ENCODE measurements at regions not wholly inside any gene's neighbourhood (a gene's known extent, or its start where the extent isn't known, plus 50 kb on each side); places are given as distances from the start of the nearest gene placed in this dataset.
"Not testable (repeated sequence)": the region's sequence is repeated elsewhere in the genome, so short reads cannot be mapped to it uniquely, and the experiment has no call there.

GRCh38 chr9:62663512-62663911 is 1473.7 kb downstream of the SPATA31A7 start:
- H3K4me2 ChIP-seq (ENCODE audit: insufficient read depth in 1 of 2, low read depth in 2 of 2, low read length in 2 of 2); CTCF ChIA-PET (ENCODE audit: partially characterized antibody); H3K36me3 ChIP-seq (ENCODE audit: control insufficient read depth in 2 of 4, insufficient read depth in 4 of 4, low read length in 3 of 4); H3K4me1 ChIP-seq (replicated peaks in 1 of 4; ENCODE audit: control insufficient read depth in 3 of 4, insufficient read depth in 4 of 4, low read length in 3 of 4); DNase-seq (ENCODE audit: low read depth in 1 of 2, low spot score in 2 of 2); H4K20me1 ChIP-seq (replicated peaks in 1 of 2; ENCODE audit: control insufficient read depth in 1 of 2, insufficient read depth in 2 of 2, low read length in 2 of 2); H4K91ac ChIP-seq (replicated peaks; ENCODE audit: insufficient read length, low read length); H3K79me1 ChIP-seq (ENCODE audit: low read depth, low read length); H3K14ac ChIP-seq (ENCODE audit: insufficient read length); FAIRE-seq; H3K4me3 ChIP-seq (ENCODE audit: extremely low read depth in 1 of 4, insufficient read depth in 2 of 4, low read depth in 3 of 4, low read length in 4 of 4); H3K9ac ChIP-seq (replicated peaks in 1 of 4; ENCODE audit: extremely low read depth in 1 of 4, low read depth in 3 of 4, low read length in 3 of 4); H3K18ac ChIP-seq (ENCODE audit: extremely low read depth, low read length); H2BK15ac ChIP-seq (ENCODE audit: low read length); H4K8ac ChIP-seq (ENCODE audit: extremely low read depth, insufficient read depth, low read length); H3K23me2 ChIP-seq (ENCODE audit: low read depth, low read length); H3K27me3 ChIP-seq (replicated peaks in 1 of 4; ENCODE audit: control insufficient read depth in 3 of 4, extremely low read depth in 1 of 4, insufficient read depth in 3 of 4, low read length in 3 of 4); POLR2A ChIA-PET (ENCODE audit: partially characterized antibody); H2BK120ac ChIP-seq (replicated peaks; ENCODE audit: low read depth, low read length); H3K23ac ChIP-seq (ENCODE audit: insufficient read length); H3K79me2 ChIP-seq (ENCODE audit: control insufficient read depth in 1 of 2, insufficient read depth in 2 of 2, low read length in 2 of 2); H3K9me3 ChIP-seq (ENCODE audit: insufficient read depth in 2 of 2, low read depth in 1 of 2, low read length in 1 of 2); H3K4ac ChIP-seq (replicated peaks; ENCODE audit: insufficient read length, low read depth, low read length); H3K27ac ChIP-seq (ENCODE audit: low read depth, low read length); H2BK12ac ChIP-seq (ENCODE audit: low read depth, low read length); H3K56ac ChIP-seq (replicated peaks; ENCODE audit: insufficient read length, low read depth, low read length); H4K5ac ChIP-seq (ENCODE audit: insufficient read length, low read depth, low read length); H2BK5ac ChIP-seq (ENCODE audit: low read depth, low read length); H2AFZ ChIP-seq (ENCODE audit: low read length); H2AK5ac ChIP-seq (ENCODE audit: low read depth, low read length); H2BK20ac ChIP-seq (ENCODE audit: low read length): not testable (repeated sequence)
- no CpG with 5 or more reads among the region's 5 CpGs for WGBS, 2 experiments (ENCODE audit: extremely low coverage in 1 of 2, insufficient coverage in 1 of 2, insufficient read length in 1 of 2, insufficient replicate concordance in 2 of 2, low coverage in 1 of 2, low lambda C conversion rate in 2 of 2, missing lambda C conversion rate in 1 of 2)

GRCh38 chr9:62667137-62667824 is 1477.4 kb downstream of the SPATA31A7 start:
- H4K8ac ChIP-seq (ENCODE audit: extremely low read depth, insufficient read depth, low read length); H3K23ac ChIP-seq (ENCODE audit: insufficient read length); DNase-seq (ENCODE audit: low read depth in 1 of 2, low spot score in 2 of 2); POLR2A ChIA-PET (ENCODE audit: partially characterized antibody); H3K23me2 ChIP-seq (ENCODE audit: low read depth, low read length); H3K56ac ChIP-seq (replicated peaks; ENCODE audit: insufficient read length, low read depth, low read length); H2AK5ac ChIP-seq (ENCODE audit: low read depth, low read length); H3K9ac ChIP-seq (replicated peaks in 1 of 4; ENCODE audit: extremely low read depth in 1 of 4, low read depth in 3 of 4, low read length in 3 of 4); H3K79me1 ChIP-seq (ENCODE audit: low read depth, low read length); H4K20me1 ChIP-seq (replicated peaks in 1 of 2; ENCODE audit: control insufficient read depth in 1 of 2, insufficient read depth in 2 of 2, low read length in 2 of 2); H3K4ac ChIP-seq (replicated peaks; ENCODE audit: insufficient read length, low read depth, low read length); H2BK20ac ChIP-seq (ENCODE audit: low read length); H3K4me1 ChIP-seq (replicated peaks in 1 of 4; ENCODE audit: control insufficient read depth in 3 of 4, insufficient read depth in 4 of 4, low read length in 3 of 4); FAIRE-seq; H3K4me2 ChIP-seq (ENCODE audit: insufficient read depth in 1 of 2, low read depth in 2 of 2, low read length in 2 of 2); H2BK12ac ChIP-seq (ENCODE audit: low read depth, low read length); H3K27me3 ChIP-seq (replicated peaks in 1 of 4; ENCODE audit: control insufficient read depth in 3 of 4, extremely low read depth in 1 of 4, insufficient read depth in 3 of 4, low read length in 3 of 4); H2AFZ ChIP-seq (ENCODE audit: low read length); CTCF ChIA-PET (ENCODE audit: partially characterized antibody); H3K27ac ChIP-seq (ENCODE audit: low read depth, low read length); H3K79me2 ChIP-seq (ENCODE audit: control insufficient read depth in 1 of 2, insufficient read depth in 2 of 2, low read length in 2 of 2); H2BK5ac ChIP-seq (ENCODE audit: low read depth, low read length); H3K9me3 ChIP-seq (ENCODE audit: insufficient read depth in 2 of 2, low read depth in 1 of 2, low read length in 1 of 2); H3K18ac ChIP-seq (ENCODE audit: extremely low read depth, low read length); H3K4me3 ChIP-seq (ENCODE audit: extremely low read depth in 1 of 4, insufficient read depth in 2 of 4, low read depth in 3 of 4, low read length in 4 of 4); H2BK15ac ChIP-seq (ENCODE audit: low read length); H4K5ac ChIP-seq (ENCODE audit: insufficient read length, low read depth, low read length); H2BK120ac ChIP-seq (replicated peaks; ENCODE audit: low read depth, low read length); H3K14ac ChIP-seq (ENCODE audit: insufficient read length); H3K36me3 ChIP-seq (ENCODE audit: control insufficient read depth in 2 of 4, insufficient read depth in 4 of 4, low read length in 3 of 4); H4K91ac ChIP-seq (replicated peaks; ENCODE audit: insufficient read length, low read length): not testable (repeated sequence)
- WGBS, 2 experiments (ENCODE audit: extremely low coverage in 1 of 2, insufficient coverage in 1 of 2, insufficient read length in 1 of 2, insufficient replicate concordance in 2 of 2, low coverage in 1 of 2, low lambda C conversion rate in 2 of 2, missing lambda C conversion rate in 1 of 2), result 81% methylated on average over 2 of the region's 2 CpGs; no CpG with 5 or more reads in 1 of the 2 experiments

Measured in H1 (cell line).